Keratinocyte (primary cell): ENCODE measurements at regions not wholly inside any gene's neighbourhood (a gene's known extent, or its start where the extent isn't known, plus 50 kb on each side); places are given as distances from the start of the nearest gene placed in this dataset.

Source experiments
- DNase-seq: peaks from one replicate; pipeline ENCODE4 v3.0.0-alpha.2; 2011; ENCODE audit warnings: low read depth, missing footprints, low spot score
- FAIRE-seq: peaks from 2 replicates; lab custom pipeline; 2011; peaks lifted over from hg19 to GRCh38; lab: Jason Lieb, UNC
- H2AFZ ChIP-seq: 2 replicates; pipeline ENCODE4 v1.6.0; 2012; ENCODE audit warnings: low read length, control low read depth, inconsistent platforms; ENCODE audit not compliant: control insufficient read depth
- H3K27ac ChIP-seq: 2 replicates; pipeline ENCODE4 v1.5.1; 2011; ENCODE audit warnings: low read length; ENCODE audit not compliant: control insufficient read depth, insufficient read depth
- H3K27me3 ChIP-seq: 3 replicates; pipeline ENCODE4 v1.6.0; 2011; ENCODE audit warnings: low read length; ENCODE audit not compliant: control insufficient read depth, insufficient read depth; ENCODE audit errors: extremely low read depth
- H3K36me3 ChIP-seq, 2 experiments: 2 replicates in 1 of 2; 3 replicates in 1 of 2; pipeline ENCODE4 v1.5.1; 2011; ENCODE audit warnings: low read length in 2 of 2, mild to moderate bottlenecking in 1 of 2; ENCODE audit not compliant: control insufficient read depth in 2 of 2, insufficient read depth in 2 of 2; ENCODE audit errors: extremely low read depth in 1 of 2
- H3K4me1 ChIP-seq: 3 replicates; pipeline ENCODE4 v1.5.1; 2011; ENCODE audit warnings: low read length; ENCODE audit not compliant: control insufficient read depth, insufficient read depth; ENCODE audit errors: extremely low read depth
- H3K4me2 ChIP-seq: 3 replicates; pipeline ENCODE4 v1.6.0; 2011; ENCODE audit warnings: low read depth, low read length; ENCODE audit not compliant: control insufficient read depth, insufficient read depth; ENCODE audit errors: extremely low read depth
- H3K4me3 ChIP-seq, 3 experiments: fragments of 200-600 bp in 1 of 3; sonication (generic) in 1 of 3; 2 replicates in 2 of 3; 3 replicates in 1 of 3; pipeline ENCODE4 v1.5.1; 2011 to 2016; ENCODE audit warnings: low read length in 3 of 3, mild to moderate bottlenecking in 3 of 3, control low read depth in 2 of 3, inconsistent platforms in 1 of 3, low read depth in 1 of 3, mixed read lengths in 1 of 3, mixed run types in 1 of 3, moderate library complexity in 1 of 3; ENCODE audit not compliant: control insufficient read depth in 2 of 3, insufficient read depth in 2 of 3; ENCODE audit errors: extremely low read depth in 1 of 3
- H3K79me2 ChIP-seq: 2 replicates; pipeline ENCODE4 v1.6.0; 2012; ENCODE audit warnings: low read length; ENCODE audit not compliant: control insufficient read depth, insufficient read depth
- H3K9ac ChIP-seq: 3 replicates; pipeline ENCODE4 v1.6.0; 2011; ENCODE audit warnings: low read length; ENCODE audit not compliant: control insufficient read depth, insufficient read depth; ENCODE audit errors: extremely low read depth
- H3K9me1 ChIP-seq: 3 replicates; pipeline ENCODE4 v1.6.0; 2011; ENCODE audit warnings: low read length; ENCODE audit not compliant: control insufficient read depth, insufficient read depth; ENCODE audit errors: extremely low read depth
- H3K9me3 ChIP-seq: 2 replicates; pipeline ENCODE4 v1.5.1; 2012; ENCODE audit warnings: low read depth, low read length; ENCODE audit not compliant: control insufficient read depth
- H4K20me1 ChIP-seq: 3 replicates; pipeline ENCODE4 v1.6.0; 2011; ENCODE audit warnings: low read length; ENCODE audit not compliant: control insufficient read depth, insufficient read depth; ENCODE audit errors: extremely low read depth
- CTCF ChIP-seq, 3 experiments: IDR thresholded peaks in 1 of 3; conservative IDR thresholded peaks in 1 of 3; optimal IDR thresholded peaks in 1 of 3; 2 replicates in 2 of 3; 3 replicates in 1 of 3; pipeline versions ENCODE3 to v1.5.1; 2011; ENCODE audit warnings: low read length in 3 of 3, mild to moderate bottlenecking in 3 of 3, moderate library complexity in 2 of 3, control low read depth in 1 of 3, inconsistent platforms in 1 of 3; ENCODE audit not compliant: insufficient read depth in 2 of 3; ENCODE audit errors: extremely low read depth in 1 of 3
- EZH2 ChIP-seq: IDR thresholded peaks from one replicate; pipeline ENCODE4 v1.6.1; 2012; ENCODE audit warnings: inconsistent platforms, mild to moderate bottlenecking, low read length, moderate library complexity
- dilution Hi-C: fragments of 300-500 bp; cut with MboI; formaldehyde crosslinking; loops from one replicate; pipeline ENCODE4 v1.7.0; 2020; ENCODE audit warnings: low sequenced_read_pairs; ENCODE audit not compliant: extremely low pct_ligation_motif_present

GRCh38 chr18:3368193-3368592, 81.8 kb upstream of the TGIF1 start:
- dilution Hi-C loops, result no loop called here
- DNase-seq, result no peak

GRCh38 chr18:3379685-3380084, 70.3 kb upstream of the TGIF1 start:
- Histone ChIP-seq H4K20me1 (no peaks in the 10 kb centered on the region), H3K4me3 (no peak overlapping the region), H3K27me3 (no peaks in the 10 kb centered on the region), H3K4me2 (no peak overlapping the region), H3K9me1 (no peaks in the 10 kb centered on the region), H3K9me3 (no peaks in the 10 kb centered on the region), H3K9ac (no peak overlapping the region), H3K27ac (no peak overlapping the region), H2AFZ (no peak overlapping the region), H3K4me1 (peaks cover 16% of the 10 kb centered on the region), H3K36me3 (no peaks in the 10 kb centered on the region), H3K79me2 (no peaks in the 10 kb centered on the region)
- dilution Hi-C loops, result no loop called here
- TF ChIP-seq CTCF (optimal IDR thresholded peaks at IDR 0.05 in 1 of 3, IDR thresholded peaks at IDR 0.05 in 1 of 3, conservative IDR thresholded peaks at IDR 0.05 in 1 of 3; ENCODE audit: extremely low read depth in 1 of 3, insufficient read depth in 2 of 3, low read length in 3 of 3) (no peak), EZH2 (no peak)
- FAIRE-seq (peak; percentile 41), DNase-seq (no peak)

More at GRCh38 chr18:3368193-3368592, 81.8 kb upstream of the TGIF1 start:
- Histone ChIP-seq H4K20me1 (no peaks in the 10 kb centered on the region), H3K4me1 (peaks cover 21% of the 10 kb centered on the region), H3K9me3 (no peaks in the 10 kb centered on the region), H3K4me2 (peak overlapping the region; percentile 79), H3K9ac (peak overlapping the region; percentile 29), H3K79me2 (no peaks in the 10 kb centered on the region), H3K27me3 (no peaks in the 10 kb centered on the region), H3K36me3 (no peaks in the 10 kb centered on the region), H2AFZ (peak overlapping the region; percentile 37), H3K27ac (peak overlapping the region; percentile 73), H3K9me1 (no peaks in the 10 kb centered on the region), H3K4me3 (peak overlapping the region in 2 of 3 experiments; percentile 12 to 35)
- FAIRE-seq, result peak; percentile 90
- no peak for TF ChIP-seq CTCF (optimal IDR thresholded peaks at IDR 0.05 in 1 of 3, IDR thresholded peaks at IDR 0.05 in 1 of 3, conservative IDR thresholded peaks at IDR 0.05 in 1 of 3; ENCODE audit: extremely low read depth in 1 of 3, insufficient read depth in 2 of 3, low read length in 3 of 3)
- TF ChIP-seq EZH2, result no peak
